Fibroblast of skin of back (primary cell): ENCODE measurements at regions not wholly inside any gene's neighbourhood (a gene's known extent, or its start where the extent isn't known, plus 50 kb on each side); places are given as distances from the start of the nearest gene placed in this dataset.
A peak's percentile ranks its signal among the peaks of the same experiment; 100 is the strongest.
"Not testable (repeated sequence)": the region's sequence is repeated elsewhere in the genome, so short reads cannot be mapped to it uniquely, and the experiment has no call there.

Source experiments
- DNase-seq: peaks from one replicate; pipeline ENCODE4 v3.0.0-alpha.2; 2013

- DNase-seq, result not testable (repeated sequence)
Observed at GRCh38 chr16:33994207-33994606, 534.8 kb downstream of the TP53TG3F start.

DNA sequence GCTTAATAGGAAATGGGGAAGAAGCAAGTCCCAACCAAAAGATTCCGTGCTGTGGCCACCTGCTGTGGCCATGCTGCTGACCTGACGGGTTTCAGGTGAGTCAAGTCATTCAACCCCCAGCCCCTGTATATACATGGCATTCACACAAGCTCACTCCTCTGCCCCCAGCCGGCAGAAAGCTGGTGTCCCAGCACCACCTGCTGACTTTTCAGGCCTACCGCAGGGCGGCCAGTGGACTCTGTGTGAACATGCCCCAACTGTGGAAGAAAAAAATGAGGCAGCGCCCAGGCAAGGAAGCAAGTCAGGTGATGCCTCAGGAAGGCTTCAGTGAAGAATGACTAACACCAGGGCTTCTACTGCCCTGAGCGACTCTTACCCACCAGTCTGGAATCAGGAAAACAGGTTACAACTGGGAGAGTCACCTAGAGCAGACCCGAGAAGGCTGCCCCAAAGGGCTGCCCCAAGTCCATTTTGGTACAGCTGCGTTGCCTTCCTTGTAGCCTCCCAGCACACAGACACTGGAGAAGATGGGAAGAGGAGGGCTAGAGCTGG, 536.5 kb downstream of the TP53TG3F start:
- DNase-seq, result not testable (repeated sequence)

GRCh38 chr16:34001184-34001583, 541.8 kb downstream of the TP53TG3F start:
- DNase-seq, result not testable (repeated sequence)

GRCh38 chr16:34001961-34002360, 542.5 kb downstream of the TP53TG3F start:
- not testable (repeated sequence) for DNase-seq

GRCh38 chr16:34014841-34015820, 555.7 kb downstream of the TP53TG3F start:
- DNase-seq, result not testable (repeated sequence)

DNA sequence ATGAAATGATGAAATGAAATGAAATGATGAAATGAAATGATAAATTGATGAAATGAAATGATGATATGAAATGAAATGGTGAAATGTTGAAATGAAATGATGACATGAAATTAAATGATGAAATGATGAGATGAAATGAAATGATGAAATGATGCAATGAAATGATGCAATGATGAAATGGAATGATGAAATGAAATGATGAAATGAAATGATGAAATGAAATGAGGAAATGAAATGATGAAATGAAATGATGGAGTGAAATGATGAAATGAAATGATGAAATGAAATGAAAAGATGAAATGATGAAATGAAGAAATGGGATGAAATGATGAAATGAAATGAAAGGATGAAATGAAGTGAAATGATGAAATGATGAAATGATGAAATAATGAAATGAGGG, 558.9 kb downstream of the TP53TG3F start:
- DNase-seq, result not testable (repeated sequence)

DNA sequence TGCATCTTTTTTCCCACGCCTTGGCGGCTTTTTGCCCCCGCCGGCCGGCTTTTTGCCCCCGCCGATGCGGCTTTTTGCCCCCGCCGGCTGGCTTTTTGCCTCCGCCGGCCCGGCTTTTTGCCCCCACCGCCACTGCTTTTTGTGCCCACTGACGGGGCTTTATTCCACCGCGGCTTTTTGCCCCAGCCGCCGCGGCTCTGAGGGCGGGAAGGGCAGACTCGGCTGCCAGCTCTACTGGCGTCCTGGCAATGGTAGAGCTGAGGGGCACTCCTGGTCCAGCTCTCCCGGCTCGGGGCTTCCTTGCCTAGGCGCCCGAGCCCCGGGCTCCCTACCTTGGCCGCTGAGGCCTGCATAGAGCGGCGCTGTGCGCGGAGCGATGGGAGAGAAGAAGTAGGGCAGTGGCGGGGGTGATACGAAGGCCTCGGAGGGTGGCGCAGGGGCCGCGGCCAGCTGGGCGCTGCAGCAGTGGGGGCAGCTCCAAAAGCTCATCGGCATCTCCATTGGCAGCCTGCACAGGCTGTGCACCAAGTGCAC, 591.4 kb downstream of the TP53TG3F start:
- DNase-seq, result no peak

DNA sequence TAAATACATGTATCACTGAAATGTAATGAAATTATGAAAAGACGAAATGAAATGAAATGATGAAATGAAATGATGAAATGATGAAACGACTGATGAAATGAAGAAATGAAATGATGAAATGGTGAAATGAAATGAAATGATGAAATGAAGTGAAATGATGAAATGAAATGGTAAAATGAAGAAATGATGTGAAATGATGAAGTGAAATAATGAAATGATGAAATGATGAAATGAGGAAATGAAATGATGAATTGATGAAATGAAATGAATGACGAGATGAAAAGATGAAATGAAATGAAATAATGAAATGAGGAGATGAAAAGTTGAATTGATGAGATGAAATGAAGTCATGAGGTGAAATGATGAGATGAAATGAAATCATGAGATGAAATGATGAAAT, 594.7 kb downstream of the TP53TG3F start:
- no peak for DNase-seq

GRCh38 chr16:34054969-34055368, 595.6 kb downstream of the TP53TG3F start:
- no peak for DNase-seq

GRCh38 chr16:34062620-34063253, 603.3 kb downstream of the TP53TG3F start:
- not testable (repeated sequence) for DNase-seq

DNA sequence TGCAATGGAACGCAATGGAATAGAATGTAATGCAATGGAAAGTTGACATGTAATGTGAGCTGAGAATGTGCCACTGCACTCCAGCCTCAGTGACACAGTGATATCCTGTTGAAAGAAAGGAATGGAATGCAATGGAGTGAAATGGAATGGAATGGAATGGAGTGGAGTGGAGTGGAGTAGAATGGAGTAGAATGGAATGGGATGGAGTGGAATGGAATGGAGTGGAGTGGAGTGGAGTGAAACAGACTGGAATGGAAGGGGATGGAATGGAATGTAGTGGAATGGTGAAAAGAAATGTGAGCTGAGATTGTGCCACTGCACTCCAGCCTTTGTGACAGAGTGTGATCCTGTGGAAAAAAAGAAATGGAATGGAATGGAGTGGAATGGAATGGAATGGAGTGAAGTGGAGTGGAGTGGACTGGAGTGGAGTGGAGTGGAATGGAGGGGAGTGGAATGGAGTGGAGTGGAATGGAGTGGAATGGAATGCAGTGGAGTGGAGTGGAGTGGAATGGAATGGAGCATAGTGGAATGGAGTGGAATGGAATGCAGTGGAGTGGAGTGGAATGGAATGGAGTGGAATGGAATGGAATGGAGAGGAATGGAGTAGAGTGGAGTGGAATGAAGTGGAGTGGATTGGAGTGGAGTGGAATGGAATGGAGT, 604.2 kb downstream of the TP53TG3F start:
- not testable (repeated sequence) for DNase-seq

- not testable (repeated sequence) for DNase-seq
Observed at GRCh38 chr16:34064602-34065001, 605.2 kb downstream of the TP53TG3F start.

- DNase-seq, result not testable (repeated sequence)
Observed at GRCh38 chr16:34069731-34070130, 610.3 kb downstream of the TP53TG3F start.

- peak; percentile 9 for DNase-seq
Observed at GRCh38 chr16:34078691-34079090, 619.3 kb downstream of the TP53TG3F start.

DNA sequence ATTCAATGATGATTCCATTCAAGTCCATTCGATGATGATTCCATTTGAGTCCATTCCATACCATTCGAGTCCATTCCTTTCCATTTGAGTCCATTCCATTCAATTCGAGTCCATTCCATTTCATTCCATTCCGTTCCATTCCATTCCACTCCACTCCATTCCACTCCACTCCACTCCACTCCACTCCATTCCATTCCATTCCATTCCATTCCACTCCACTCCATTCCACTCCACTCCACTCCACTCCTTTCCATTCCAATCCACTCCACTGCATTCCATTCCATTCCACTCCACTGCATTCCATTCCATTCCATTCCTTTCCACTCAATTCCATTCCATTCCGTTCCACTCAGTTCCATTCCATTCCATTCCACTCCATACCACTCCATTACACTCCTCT, 625.6 kb downstream of the TP53TG3F start:
- not testable (repeated sequence) for DNase-seq

DNA sequence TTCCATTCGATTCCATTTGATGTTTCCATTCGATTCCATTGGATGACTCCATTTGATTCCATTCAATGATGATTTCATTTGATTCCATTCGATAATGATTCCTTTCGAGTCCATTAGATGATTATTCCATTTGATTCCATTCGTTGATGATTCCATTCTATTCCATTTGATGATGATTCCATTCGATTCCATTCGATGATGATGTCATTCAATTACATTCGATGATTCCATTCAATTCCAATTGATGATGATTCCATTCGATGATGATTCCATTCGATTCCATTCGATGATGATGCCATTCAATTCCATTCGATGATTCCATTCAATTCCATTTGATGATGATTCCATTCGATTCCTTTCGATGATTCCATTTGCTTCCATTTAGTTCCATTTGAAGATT, 635.6 kb downstream of the TP53TG3F start:
- DNase-seq, result not testable (repeated sequence)

DNA sequence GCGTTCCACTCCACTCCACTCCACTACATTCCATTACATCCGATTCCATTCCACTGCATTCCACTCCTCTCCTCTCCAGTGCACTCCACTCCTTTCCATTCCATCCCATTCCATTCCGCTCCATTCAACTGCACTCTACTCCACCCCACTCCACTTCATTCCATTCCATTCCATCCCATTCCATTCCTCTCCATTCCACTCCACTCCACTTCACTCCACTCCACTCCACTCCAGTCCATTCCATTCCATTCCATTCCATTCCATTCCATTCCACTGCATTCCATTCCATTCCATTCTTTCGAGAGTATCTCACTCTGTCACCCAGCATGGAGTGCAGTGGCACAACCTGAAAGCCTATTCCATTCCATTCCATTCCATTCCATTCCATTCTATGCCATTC, 637.5 kb downstream of the TP53TG3F start:
- not testable (repeated sequence) for DNase-seq

GRCh38 chr16:34097326-34097725, 637.9 kb downstream of the TP53TG3F start:
- DNase-seq, result not testable (repeated sequence)

- not testable (repeated sequence) for DNase-seq
Observed at GRCh38 chr16:34098033-34098432, 638.6 kb downstream of the TP53TG3F start.

DNA sequence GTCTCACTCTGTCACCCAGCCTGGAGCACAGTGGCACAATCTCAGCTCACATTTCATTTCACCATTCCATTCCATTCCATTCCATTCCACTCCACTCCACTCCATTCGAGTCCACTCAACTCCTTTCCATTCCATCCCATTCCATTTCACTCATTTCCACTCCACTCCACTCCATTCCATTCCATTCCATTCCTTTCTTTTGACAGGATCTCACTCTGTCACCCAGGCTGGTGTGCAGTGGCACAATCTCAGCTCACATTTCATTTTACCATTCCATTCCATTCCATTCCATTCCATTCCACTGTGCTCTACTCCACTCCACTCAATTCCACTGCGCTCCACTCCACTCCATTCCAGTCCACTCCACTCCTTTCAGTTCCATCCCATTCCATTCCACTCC, 639.6 kb downstream of the TP53TG3F start:
- not testable (repeated sequence) for DNase-seq
